H1 (cell line): ENCODE measurements at regions not wholly inside any gene's neighbourhood (a gene's known extent, or its start where the extent isn't known, plus 50 kb on each side); places are given as distances from the start of the nearest gene placed in this dataset.
A peak's percentile ranks its signal among the peaks of the same experiment; 100 is the strongest.

Source experiments
- CTCF ChIA-PET: fragments of 300-600 bp; sonication (Branson Sonifier 250); formaldehyde crosslinking; loops from one replicate; lab custom pipeline; 2021; ENCODE audit not compliant: partially characterized antibody; lab: Charles Lee
- POLR2A ChIA-PET: fragments of 300-600 bp; sonication (Branson Sonifier 250); formaldehyde crosslinking; loops from one replicate; lab custom pipeline; 2021; ENCODE audit warnings: inconsistent platforms; ENCODE audit not compliant: partially characterized antibody; lab: Charles Lee
- DNase-seq, 2 experiments: peaks; one replicate each; pipeline versions ENCODE4 v3.0.0 to v3.0.0-alpha.2; 2010 to 2022; ENCODE audit warnings: low spot score in 2 of 2, low read depth in 1 of 2, mixed read lengths in 1 of 2
- FAIRE-seq: peaks from 2 replicates; lab custom pipeline; 2011; peaks lifted over from hg19 to GRCh38; lab: Jason Lieb, UNC
- H2AFZ ChIP-seq: 2 replicates; pipeline ENCODE4 v1.8.1; 2012; ENCODE audit warnings: low read length, inconsistent platforms
- H2AK5ac ChIP-seq: 2 replicates; pipeline ENCODE4 v1.6.1; 2013; ENCODE audit warnings: low read depth, low read length
- H2BK120ac ChIP-seq: replicated peaks from 2 replicates; pipeline ENCODE3; 2013; ENCODE audit warnings: low read depth, low read length, inconsistent platforms
- H2BK12ac ChIP-seq: 2 replicates; pipeline ENCODE4 v1.6.1; 2013; ENCODE audit warnings: low read depth, low read length
- H2BK15ac ChIP-seq: 2 replicates; pipeline ENCODE4 v1.6.1; 2013; ENCODE audit warnings: low read length
- H2BK20ac ChIP-seq: 2 replicates; pipeline ENCODE4 v1.6.1; 2013; ENCODE audit warnings: low read length
- H2BK5ac ChIP-seq: 2 replicates; pipeline ENCODE4 v1.6.1; 2013; ENCODE audit warnings: low read depth, low read length
- H3K14ac ChIP-seq: 2 replicates; pipeline ENCODE4 v1.6.1; 2013; ENCODE audit warnings: inconsistent platforms; ENCODE audit not compliant: insufficient read length
- H3K18ac ChIP-seq: 2 replicates; pipeline ENCODE4 v1.6.1; 2013; ENCODE audit warnings: low read length; ENCODE audit errors: extremely low read depth
- H3K23ac ChIP-seq: 2 replicates; pipeline ENCODE4 v1.6.1; 2013; ENCODE audit warnings: inconsistent platforms; ENCODE audit not compliant: insufficient read length
- H3K23me2 ChIP-seq: 2 replicates; pipeline ENCODE4 v1.6.1; 2013; ENCODE audit warnings: low read depth, low read length
- H3K27ac ChIP-seq: 2 replicates; pipeline ENCODE4 v1.6.1; 2011; ENCODE audit warnings: low read depth, low read length, inconsistent platforms
- H3K27me3 ChIP-seq, 4 experiments: replicated peaks in 1 of 4; 1 replicate in 1 of 4; 2 replicates in 3 of 4; pipeline versions ENCODE4 v1.6.1 to v1.8.1; 2011 to 2013; ENCODE audit warnings: low read length in 3 of 4, mild to moderate bottlenecking in 3 of 4, inconsistent platforms in 2 of 4, mixed read lengths in 2 of 4, moderate library complexity in 1 of 4; ENCODE audit not compliant: control insufficient read depth in 3 of 4, insufficient read depth in 3 of 4; ENCODE audit errors: extremely low read depth in 1 of 4
- H3K36me3 ChIP-seq, 4 experiments: 2 replicates each; pipeline versions ENCODE4 v1.6.1 to v1.8.1; 2011 to 2013; ENCODE audit warnings: mild to moderate bottlenecking in 4 of 4, low read length in 3 of 4, moderate library complexity in 2 of 4, control low read depth in 1 of 4, inconsistent platforms in 1 of 4; ENCODE audit not compliant: insufficient read depth in 4 of 4, control insufficient read depth in 2 of 4
- H3K4ac ChIP-seq: replicated peaks from 2 replicates; pipeline ENCODE3; 2013; ENCODE audit warnings: low read length, low read depth, mixed read lengths, inconsistent platforms; ENCODE audit not compliant: insufficient read length
- H3K4me1 ChIP-seq, 4 experiments: replicated peaks in 1 of 4; 1 replicate in 1 of 4; 2 replicates in 3 of 4; pipeline versions ENCODE4 v1.6.1 to v1.8.1; 2011 to 2013; ENCODE audit warnings: low read length in 3 of 4, inconsistent platforms in 2 of 4, mixed read lengths in 1 of 4; ENCODE audit not compliant: insufficient read depth in 4 of 4, control insufficient read depth in 3 of 4
- H3K4me2 ChIP-seq, 2 experiments: 2 replicates each; pipeline versions ENCODE4 v1.6.1 to v1.8.1; 2011 to 2013; ENCODE audit warnings: low read depth in 2 of 2, low read length in 2 of 2, control low read depth in 1 of 2, inconsistent platforms in 1 of 2, mild to moderate bottlenecking in 1 of 2; ENCODE audit not compliant: insufficient read depth in 1 of 2
- H3K4me3 ChIP-seq, 4 experiments: fragments of 200-600, 300-600 bp in 1 of 4; sonication (generic), shearing (Covaris generic), sonication (Bioruptor Twin) in 1 of 4; 2 replicates each; pipeline versions ENCODE4 v1.5.1 to v1.8.1; 2011 to 2016; ENCODE audit warnings: low read length in 4 of 4, low read depth in 3 of 4, control low read depth in 2 of 4, inconsistent platforms in 2 of 4, mild to moderate bottlenecking in 2 of 4, mixed read lengths in 1 of 4, moderate library complexity in 1 of 4; ENCODE audit not compliant: insufficient read depth in 2 of 4; ENCODE audit errors: extremely low read depth in 1 of 4
- H3K56ac ChIP-seq: replicated peaks from 2 replicates; pipeline ENCODE3; 2013; ENCODE audit warnings: low read depth, mild to moderate bottlenecking, mixed read lengths, low read length, inconsistent platforms; ENCODE audit not compliant: insufficient read length
- H3K79me1 ChIP-seq: 2 replicates; pipeline ENCODE4 v1.6.1; 2013; ENCODE audit warnings: low read depth, low read length, control low read depth
- H3K79me2 ChIP-seq, 2 experiments: 2 replicates each; pipeline versions ENCODE4 v1.6.1 to v1.8.1; 2012 to 2013; ENCODE audit warnings: low read length in 2 of 2, mild to moderate bottlenecking in 2 of 2, inconsistent platforms in 1 of 2; ENCODE audit not compliant: insufficient read depth in 2 of 2, control insufficient read depth in 1 of 2
- H3K9ac ChIP-seq, 4 experiments: replicated peaks in 1 of 4; 1 replicate in 1 of 4; 2 replicates in 3 of 4; pipeline versions ENCODE4 v1.6.1 to v1.8.1; 2011 to 2013; ENCODE audit warnings: low read depth in 3 of 4, low read length in 3 of 4, control low read depth in 2 of 4, mild to moderate bottlenecking in 2 of 4, moderate library complexity in 2 of 4, inconsistent platforms in 1 of 4; ENCODE audit errors: extremely low read depth in 1 of 4
- H3K9me3 ChIP-seq, 2 experiments: 2 replicates each; pipeline versions ENCODE4 v1.6.1 to v1.8.1; 2012 to 2013; ENCODE audit warnings: mild to moderate bottlenecking in 2 of 2, moderate library complexity in 2 of 2, control low read depth in 1 of 2, inconsistent platforms in 1 of 2, low read depth in 1 of 2, low read length in 1 of 2, mixed read lengths in 1 of 2; ENCODE audit not compliant: insufficient read depth in 2 of 2
- H4K20me1 ChIP-seq, 2 experiments: replicated peaks in 1 of 2; 2 replicates each; pipeline versions ENCODE3 to v1.8.1; 2011 to 2013; ENCODE audit warnings: inconsistent platforms in 2 of 2, low read length in 2 of 2, mild to moderate bottlenecking in 1 of 2; ENCODE audit not compliant: insufficient read depth in 2 of 2, control insufficient read depth in 1 of 2
- H4K5ac ChIP-seq: 2 replicates; pipeline ENCODE4 v1.6.1; 2013; ENCODE audit warnings: low read length, low read depth, mixed read lengths, inconsistent platforms; ENCODE audit not compliant: insufficient read length
- H4K8ac ChIP-seq: 2 replicates; pipeline ENCODE4 v1.8.0; 2013; ENCODE audit warnings: mild to moderate bottlenecking, moderate library complexity, low read length, inconsistent platforms; ENCODE audit not compliant: insufficient read depth; ENCODE audit errors: extremely low read depth
- H4K91ac ChIP-seq: replicated peaks from 2 replicates; pipeline ENCODE3; 2013; ENCODE audit warnings: low read length, mixed read lengths, inconsistent platforms; ENCODE audit not compliant: insufficient read length
- EZH2 ChIP-seq: fragments of 200-600 bp; sonication (generic); IDR thresholded peaks from 2 replicates; pipeline ENCODE4 v1.7.1; 2012; ENCODE audit warnings: low read depth, mild to moderate bottlenecking, moderate library complexity, low read length, inconsistent platforms; ENCODE audit not compliant: severe bottlenecking
- HDAC2 ChIP-seq, 2 experiments: fragments of 300-600 bp in 1 of 2; sonication (generic) in 1 of 2; IDR thresholded peaks; 2 replicates each; pipeline ENCODE4 v1.6.1; 2011 to 2012; ENCODE audit warnings: low read depth in 2 of 2, low read length in 2 of 2, mild to moderate bottlenecking in 2 of 2, moderate library complexity in 2 of 2, borderline replicate concordance in 1 of 2, inconsistent platforms in 1 of 2
- RFX5 ChIP-seq: IDR thresholded peaks from 2 replicates; pipeline ENCODE4 v1.6.1; 2011; ENCODE audit warnings: low read depth, low read length, improper control_type of control experiment, borderline replicate concordance
- SIN3A ChIP-seq, 2 experiments: IDR thresholded peaks in 1 of 2; conservative IDR thresholded peaks in 1 of 2; 2 replicates each; pipeline ENCODE4 v1.6.1; 2011 to 2012; ENCODE audit warnings: low read length in 2 of 2, improper control_type of control experiment in 1 of 2, low read depth in 1 of 2, mild to moderate bottlenecking in 1 of 2
- SP1 ChIP-seq: IDR thresholded peaks from 2 replicates; pipeline ENCODE4 v1.6.1; 2011; ENCODE audit warnings: low read depth, low read length
- SUZ12 ChIP-seq: fragments of 200-600 bp; sonication (generic); IDR thresholded peaks from 2 replicates; pipeline ENCODE4 v1.6.1; 2012; ENCODE audit warnings: mild to moderate bottlenecking, inconsistent platforms, low read length, moderate library complexity, mixed read lengths
- TAF1 ChIP-seq: IDR thresholded peaks from 2 replicates; pipeline ENCODE4 v1.6.1; 2011; ENCODE audit warnings: mild to moderate bottlenecking, low read depth, low read length
- WGBS, 2 experiments: shearing (Covaris generic) in 1 of 2; methylation state at CpG; one replicate each; pipeline versions ENCODE4 v1.1.6 to v1.1.7; 2013 to 2015; ENCODE audit warnings: low lambda C conversion rate in 2 of 2, mixed read lengths in 2 of 2, inconsistent platforms in 1 of 2, low coverage in 1 of 2, missing lambda C conversion rate in 1 of 2; ENCODE audit not compliant: insufficient replicate concordance in 2 of 2, insufficient coverage in 1 of 2, insufficient read length in 1 of 2; ENCODE audit errors: extremely low coverage in 1 of 2, missing lambda C conversion rate in 1 of 2; 5-methylcytosine and 5-hydroxymethylcytosine counted together
- TF ChIP-seq, protein P1 (sequence below): IDR thresholded peaks from 2 replicates; pipeline ENCODE4 v1.6.1; 2011; ENCODE audit warnings: low read length, improper control_type of control experiment
- TF ChIP-seq, protein P2 (sequence below): IDR thresholded peaks from 2 replicates; pipeline ENCODE4 v1.6.1; 2012; ENCODE audit warnings: inconsistent platforms

DNA sequence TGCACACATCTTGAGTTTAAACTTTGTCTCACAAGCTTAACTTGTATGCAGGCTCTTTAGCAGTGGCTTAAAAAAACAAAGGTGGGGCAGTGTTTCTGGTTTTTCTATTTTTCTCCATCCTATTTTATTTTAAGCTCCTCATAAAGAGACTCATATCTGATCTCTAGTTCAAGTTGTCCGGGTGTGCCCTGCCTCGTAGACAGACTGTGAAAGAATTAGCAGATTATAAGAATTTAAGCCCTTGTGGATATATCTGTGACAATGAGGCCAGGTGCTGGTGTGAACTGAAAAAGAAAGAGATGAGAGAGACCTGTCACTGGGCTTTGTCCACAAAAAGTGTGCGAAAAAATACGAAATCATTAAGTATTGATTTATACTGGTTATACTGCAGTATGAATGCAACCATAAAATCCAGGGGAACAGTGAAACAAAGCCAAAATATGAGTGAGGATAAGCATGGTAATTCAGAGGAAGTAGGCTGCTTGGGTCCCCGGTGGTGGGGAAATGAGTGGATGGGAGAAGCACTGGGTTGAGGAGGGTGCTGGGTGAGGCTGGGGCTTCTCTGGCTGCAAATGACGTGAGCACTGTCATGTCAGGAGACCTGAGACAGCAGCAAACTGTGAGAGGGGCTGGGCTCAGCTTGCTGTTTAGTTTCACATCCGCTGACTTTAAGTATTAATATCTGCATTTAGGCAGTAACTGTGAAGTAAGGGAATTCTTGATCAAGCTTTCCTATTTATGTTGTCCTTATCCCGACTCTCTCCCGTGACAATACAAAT lies 179.7 kb upstream of the ANKRD55 start:
- H4K91ac ChIP-seq, result no peak overlapping the region
- no peak overlapping the region for H2BK5ac ChIP-seq
- WGBS, 2 experiments, result 85% methylated on average over 9 of the region's 9 CpGs; no CpG with 5 or more reads in 1 of the 2 experiments
- H4K5ac ChIP-seq, result no peak overlapping the region
- no peak overlapping the region for H2BK120ac ChIP-seq
- H4K8ac ChIP-seq, result no peak overlapping the region
- no peaks in the 10 kb centered on the region for H3K9me3 ChIP-seq
- H3K14ac ChIP-seq, result no peak overlapping the region
- TF ChIP-seq, protein P1, sequence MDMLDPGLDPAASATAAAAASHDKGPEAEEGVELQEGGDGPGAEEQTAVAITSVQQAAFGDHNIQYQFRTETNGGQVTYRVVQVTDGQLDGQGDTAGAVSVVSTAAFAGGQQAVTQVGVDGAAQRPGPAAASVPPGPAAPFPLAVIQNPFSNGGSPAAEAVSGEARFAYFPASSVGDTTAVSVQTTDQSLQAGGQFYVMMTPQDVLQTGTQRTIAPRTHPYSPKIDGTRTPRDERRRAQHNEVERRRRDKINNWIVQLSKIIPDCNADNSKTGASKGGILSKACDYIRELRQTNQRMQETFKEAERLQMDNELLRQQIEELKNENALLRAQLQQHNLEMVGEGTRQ, result no peak
- no peak for TF ChIP-seq TAF1
- TF ChIP-seq, protein P2, sequence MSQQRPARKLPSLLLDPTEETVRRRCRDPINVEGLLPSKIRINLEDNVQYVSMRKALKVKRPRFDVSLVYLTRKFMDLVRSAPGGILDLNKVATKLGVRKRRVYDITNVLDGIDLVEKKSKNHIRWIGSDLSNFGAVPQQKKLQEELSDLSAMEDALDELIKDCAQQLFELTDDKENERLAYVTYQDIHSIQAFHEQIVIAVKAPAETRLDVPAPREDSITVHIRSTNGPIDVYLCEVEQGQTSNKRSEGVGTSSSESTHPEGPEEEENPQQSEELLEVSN, result no peak
- no peak for TF ChIP-seq EZH2
- TF ChIP-seq SUZ12, result no peak
- no peak for TF ChIP-seq RFX5
- no peak for TF ChIP-seq SIN3A (conservative IDR thresholded peaks at IDR 0.05 in 1 of 2, IDR thresholded peaks at IDR 0.05 in 1 of 2; ENCODE audit: low read depth in 1 of 2, low read length in 2 of 2)
- TF ChIP-seq SP1, result no peak
- TF ChIP-seq HDAC2 (IDR thresholded peaks at IDR 0.05; ENCODE audit: borderline replicate concordance in 1 of 2, low read depth in 2 of 2, low read length in 2 of 2), result no peak
- TF ChIP-seq, all 59 proteins: peak for 0
- no peak overlapping the region for H3K23ac ChIP-seq
- peak overlapping the region; percentile 36; the same call in 1 of the 2 replicates for H2AFZ ChIP-seq
- no peak overlapping the region for H3K9ac ChIP-seq
- no peak overlapping the region for H3K18ac ChIP-seq
- no peaks in the 10 kb centered on the region for H3K79me2 ChIP-seq
- no peak overlapping the region for H3K4ac ChIP-seq
- H3K4me3 ChIP-seq, result no peak overlapping the region
- H3K4me2 ChIP-seq, result no peak overlapping the region
- POLR2A ChIA-PET, result no interaction called here
- H3K79me1 ChIP-seq, result no peaks in the 10 kb centered on the region
- no peak overlapping the region for H2AK5ac ChIP-seq
- DNase-seq (no peak), FAIRE-seq (no peak)
- no peak overlapping the region for H3K56ac ChIP-seq
- no peaks in the 10 kb centered on the region; the same call in 1 of the 2 replicates for H3K23me2 ChIP-seq
- H2BK15ac ChIP-seq, result no peak overlapping the region
- H4K20me1 ChIP-seq, result no peaks in the 10 kb centered on the region
- no peak overlapping the region for H2BK12ac ChIP-seq
- CTCF ChIA-PET, result interaction anchor here (0.7 kb wide), 1 partner anchor 142 kb away, joined by 4 read pairs; no protein-coding TSS in a partner anchor
- no peak overlapping the region for H3K27ac ChIP-seq
- no peaks in the 10 kb centered on the region for H3K27me3 ChIP-seq
- H3K36me3 ChIP-seq, result no peaks in the 10 kb centered on the region
- no peaks in the 10 kb centered on the region for H3K4me1 ChIP-seq
- no peak overlapping the region for H2BK20ac ChIP-seq
